ENCODE measurements at regions not wholly inside any gene's neighbourhood (a gene's known extent, or its start where the extent isn't known, plus 50 kb on each side); places are given as distances from the start of the nearest gene placed in this dataset.

DNA sequence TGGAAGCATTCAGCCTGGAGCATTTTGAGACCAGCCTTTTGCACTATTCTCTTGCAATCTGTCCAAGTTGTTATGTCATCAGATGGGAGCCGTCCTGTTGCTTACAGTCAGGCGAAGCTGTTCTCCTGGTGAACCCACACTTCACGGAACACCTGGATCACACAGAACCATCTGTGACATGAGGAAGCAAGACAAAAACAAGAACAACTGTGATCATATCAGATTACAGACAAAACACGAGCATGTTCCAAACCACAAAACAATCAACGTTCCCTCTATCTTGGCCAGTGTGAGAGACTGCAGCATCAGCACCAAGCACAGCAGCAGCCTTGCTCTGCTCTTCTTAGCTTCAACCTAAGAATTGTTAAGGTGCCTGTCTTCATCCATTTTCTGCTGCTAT is 180.5 kb upstream of the SFSWAP start:
- peaks cover 47% of the 10 kb centered on the region for H3K27me3 Mint-ChIP-seq (ENCODE audit: insufficient read depth, unreplicated experiment)
- BruUV-seq (replicated peaks): no TSS peak

DNA sequence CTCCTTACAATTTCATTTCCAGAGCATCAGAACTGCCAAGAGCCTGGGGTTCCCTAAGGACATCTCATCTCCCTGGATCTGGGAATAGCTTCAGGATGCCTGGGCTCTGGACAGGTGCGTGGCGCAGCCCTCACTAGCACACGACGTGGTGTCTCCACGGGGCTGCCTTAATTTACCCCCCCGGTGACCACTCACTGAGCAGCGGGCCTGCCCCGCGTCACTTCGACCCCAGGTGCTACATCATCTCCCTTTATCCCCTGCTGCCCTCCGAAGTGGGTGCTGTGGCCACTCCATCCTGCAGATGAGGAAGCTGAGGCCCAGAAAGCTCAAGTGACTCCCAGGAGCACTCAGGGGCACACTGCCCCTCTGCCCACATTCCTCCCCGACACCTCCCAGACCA is 177.8 kb upstream of the SFSWAP start:
- no peaks in the 10 kb centered on the region for H3K36me3 Mint-ChIP-seq (ENCODE audit: insufficient read depth, unreplicated experiment)
- ChIA-PET POLR2A (no interaction called here), CTCF (interaction anchor here (0.6 kb wide), 1 partner anchor 294 kb away, joined by 5 read pairs; no protein-coding TSS in a partner anchor)
- intact Hi-C loops (cut with micrococcal nuclease): no loop called here
- H3K4me3 Mint-ChIP-seq (ENCODE audit: unreplicated experiment): no peak overlapping the region
- peaks cover 38% of the 10 kb centered on the region for H3K27me3 Mint-ChIP-seq (ENCODE audit: insufficient read depth, unreplicated experiment)
- no peaks in the 10 kb centered on the region for H3K4me1 Mint-ChIP-seq (ENCODE audit: insufficient read depth, unreplicated experiment)
- no TSS peak for BruUV-seq (replicated peaks)
- TF ChIP-seq, protein P1, sequence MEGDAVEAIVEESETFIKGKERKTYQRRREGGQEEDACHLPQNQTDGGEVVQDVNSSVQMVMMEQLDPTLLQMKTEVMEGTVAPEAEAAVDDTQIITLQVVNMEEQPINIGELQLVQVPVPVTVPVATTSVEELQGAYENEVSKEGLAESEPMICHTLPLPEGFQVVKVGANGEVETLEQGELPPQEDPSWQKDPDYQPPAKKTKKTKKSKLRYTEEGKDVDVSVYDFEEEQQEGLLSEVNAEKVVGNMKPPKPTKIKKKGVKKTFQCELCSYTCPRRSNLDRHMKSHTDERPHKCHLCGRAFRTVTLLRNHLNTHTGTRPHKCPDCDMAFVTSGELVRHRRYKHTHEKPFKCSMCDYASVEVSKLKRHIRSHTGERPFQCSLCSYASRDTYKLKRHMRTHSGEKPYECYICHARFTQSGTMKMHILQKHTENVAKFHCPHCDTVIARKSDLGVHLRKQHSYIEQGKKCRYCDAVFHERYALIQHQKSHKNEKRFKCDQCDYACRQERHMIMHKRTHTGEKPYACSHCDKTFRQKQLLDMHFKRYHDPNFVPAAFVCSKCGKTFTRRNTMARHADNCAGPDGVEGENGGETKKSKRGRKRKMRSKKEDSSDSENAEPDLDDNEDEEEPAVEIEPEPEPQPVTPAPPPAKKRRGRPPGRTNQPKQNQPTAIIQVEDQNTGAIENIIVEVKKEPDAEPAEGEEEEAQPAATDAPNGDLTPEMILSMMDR (IDR thresholded peaks at IDR 0.05; ENCODE audit: unreplicated experiment): no peak
- H3K27ac Mint-ChIP-seq (ENCODE audit: low read depth, unreplicated experiment): no peak overlapping the region
- no peak for DNase-seq (ENCODE audit: unreplicated experiment)
- H3K9me3 Mint-ChIP-seq (ENCODE audit: unreplicated experiment): no peaks in the 10 kb centered on the region

More for the DNA sequence above, 180.5 kb upstream of the SFSWAP start:
- H3K4me1 Mint-ChIP-seq (ENCODE audit: insufficient read depth, unreplicated experiment): no peaks in the 10 kb centered on the region
- CTCF ChIA-PET: interaction anchor here (0.5 kb wide), 2 partner anchors 359 to 1669 kb away, joined by 3 to 4 read pairs; no protein-coding TSS in a partner anchor
- POLR2A ChIA-PET: no interaction called here
- DNase-seq (ENCODE audit: unreplicated experiment): no peak
- intact Hi-C loops (cut with micrococcal nuclease): no loop called here
- no peak overlapping the region for H3K4me3 Mint-ChIP-seq (ENCODE audit: unreplicated experiment)
- H3K9me3 Mint-ChIP-seq (ENCODE audit: unreplicated experiment): no peaks in the 10 kb centered on the region
- TF ChIP-seq, protein P1 (IDR thresholded peaks at IDR 0.05; ENCODE audit: unreplicated experiment): no peak
- peaks cover 6% of the 10 kb centered on the region for H3K36me3 Mint-ChIP-seq (ENCODE audit: insufficient read depth, unreplicated experiment)
- H3K27ac Mint-ChIP-seq (ENCODE audit: low read depth, unreplicated experiment): no peak overlapping the region

DNA sequence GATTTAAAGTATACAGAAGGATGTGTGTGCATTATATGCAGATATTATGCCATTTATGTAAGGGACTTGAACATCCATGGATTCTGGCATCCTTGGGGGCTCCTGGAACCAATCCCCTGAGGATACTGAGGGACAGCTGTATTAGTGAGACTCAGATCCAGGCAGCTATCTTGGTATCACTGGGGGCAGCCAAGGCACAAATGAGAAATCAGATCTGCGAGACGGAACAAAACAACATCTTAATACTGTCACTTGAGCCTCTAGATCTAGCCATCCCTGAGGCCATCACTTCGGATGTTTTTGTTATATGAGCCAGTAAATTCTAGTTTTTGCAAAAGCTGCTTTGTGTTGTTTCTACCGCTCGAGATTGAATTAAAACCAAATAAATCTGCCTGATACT is 175.1 kb upstream of the SFSWAP start:
- no peak overlapping the region for H3K27ac Mint-ChIP-seq (ENCODE audit: low read depth, unreplicated experiment)
- H3K9me3 Mint-ChIP-seq (ENCODE audit: unreplicated experiment): no peaks in the 10 kb centered on the region
- DNase-seq (ENCODE audit: unreplicated experiment): no peak
- POLR2A ChIA-PET: no interaction called here
- CTCF ChIA-PET: no interaction called here
- BruUV-seq (replicated peaks): no TSS peak
- peaks cover 31% of the 10 kb centered on the region for H3K27me3 Mint-ChIP-seq (ENCODE audit: insufficient read depth, unreplicated experiment)
- intact Hi-C loops (cut with micrococcal nuclease): no loop called here
- no peaks in the 10 kb centered on the region for H3K36me3 Mint-ChIP-seq (ENCODE audit: insufficient read depth, unreplicated experiment)
- no peaks in the 10 kb centered on the region for H3K4me1 Mint-ChIP-seq (ENCODE audit: insufficient read depth, unreplicated experiment)
- TF ChIP-seq, protein P1 (IDR thresholded peaks at IDR 0.05; ENCODE audit: unreplicated experiment): no peak
- no peak overlapping the region for H3K4me3 Mint-ChIP-seq (ENCODE audit: unreplicated experiment)

DNA sequence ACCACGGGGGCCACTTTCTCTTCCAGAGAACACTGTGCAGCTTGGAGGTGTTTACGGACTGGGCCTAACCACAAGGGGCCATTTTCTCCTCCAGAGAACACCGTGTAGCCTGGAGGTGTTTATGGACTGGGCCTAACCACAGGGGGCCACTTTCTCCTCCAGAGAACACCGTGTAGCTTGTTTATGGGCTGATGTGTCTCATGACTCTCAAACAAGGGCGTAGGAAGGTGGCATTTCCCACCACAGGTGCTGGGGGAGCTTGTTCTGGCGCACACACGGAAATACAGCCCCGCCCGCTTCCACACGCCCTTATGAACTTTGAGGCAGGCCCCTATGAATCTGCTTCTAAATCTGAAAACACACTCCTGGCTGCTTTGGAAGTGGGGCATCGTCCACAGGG is 174.6 kb upstream of the SFSWAP start:
- Mint-ChIP-seq H3K9me3 (ENCODE audit: unreplicated experiment) (no peaks in the 10 kb centered on the region), H3K4me1 (ENCODE audit: insufficient read depth, unreplicated experiment) (no peaks in the 10 kb centered on the region), H3K36me3 (ENCODE audit: insufficient read depth, unreplicated experiment) (no peaks in the 10 kb centered on the region), H3K27me3 (ENCODE audit: insufficient read depth, unreplicated experiment) (peaks cover 26% of the 10 kb centered on the region), H3K27ac (ENCODE audit: low read depth, unreplicated experiment) (no peak overlapping the region), H3K4me3 (ENCODE audit: unreplicated experiment) (no peak overlapping the region)
- intact Hi-C loops (cut with micrococcal nuclease): no loop called here
- ChIA-PET CTCF (no interaction called here), POLR2A (no interaction called here)
- TF ChIP-seq, protein P1 (IDR thresholded peaks at IDR 0.05; ENCODE audit: unreplicated experiment): no peak
- DNase-seq (ENCODE audit: unreplicated experiment): no peak
- BruUV-seq (replicated peaks): no TSS peak

Measured in MCF 10A (cell line).